ENCODE measurements at regions not wholly inside any gene's neighbourhood (a gene's known extent, or its start where the extent isn't known, plus 50 kb on each side); places are given as distances from the start of the nearest gene placed in this dataset.

DNA sequence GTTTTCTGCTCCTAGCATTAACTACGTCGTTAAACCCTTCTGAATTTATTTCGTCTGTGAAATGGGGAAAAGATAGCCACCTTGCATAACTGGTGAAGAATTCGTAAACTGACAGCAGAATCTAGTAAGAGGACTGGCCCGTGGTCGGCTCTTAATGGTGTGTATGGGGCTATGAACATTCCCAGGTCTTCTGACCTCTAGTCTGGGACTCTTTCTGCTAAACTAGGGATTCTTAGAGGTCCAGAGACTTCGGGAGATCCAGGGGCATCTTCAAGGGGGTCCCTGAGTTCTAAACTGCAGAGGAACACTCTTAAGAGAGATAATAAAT lies 231.1 kb upstream of the SERP2 start:
- TF ChIP-seq, protein P1, sequence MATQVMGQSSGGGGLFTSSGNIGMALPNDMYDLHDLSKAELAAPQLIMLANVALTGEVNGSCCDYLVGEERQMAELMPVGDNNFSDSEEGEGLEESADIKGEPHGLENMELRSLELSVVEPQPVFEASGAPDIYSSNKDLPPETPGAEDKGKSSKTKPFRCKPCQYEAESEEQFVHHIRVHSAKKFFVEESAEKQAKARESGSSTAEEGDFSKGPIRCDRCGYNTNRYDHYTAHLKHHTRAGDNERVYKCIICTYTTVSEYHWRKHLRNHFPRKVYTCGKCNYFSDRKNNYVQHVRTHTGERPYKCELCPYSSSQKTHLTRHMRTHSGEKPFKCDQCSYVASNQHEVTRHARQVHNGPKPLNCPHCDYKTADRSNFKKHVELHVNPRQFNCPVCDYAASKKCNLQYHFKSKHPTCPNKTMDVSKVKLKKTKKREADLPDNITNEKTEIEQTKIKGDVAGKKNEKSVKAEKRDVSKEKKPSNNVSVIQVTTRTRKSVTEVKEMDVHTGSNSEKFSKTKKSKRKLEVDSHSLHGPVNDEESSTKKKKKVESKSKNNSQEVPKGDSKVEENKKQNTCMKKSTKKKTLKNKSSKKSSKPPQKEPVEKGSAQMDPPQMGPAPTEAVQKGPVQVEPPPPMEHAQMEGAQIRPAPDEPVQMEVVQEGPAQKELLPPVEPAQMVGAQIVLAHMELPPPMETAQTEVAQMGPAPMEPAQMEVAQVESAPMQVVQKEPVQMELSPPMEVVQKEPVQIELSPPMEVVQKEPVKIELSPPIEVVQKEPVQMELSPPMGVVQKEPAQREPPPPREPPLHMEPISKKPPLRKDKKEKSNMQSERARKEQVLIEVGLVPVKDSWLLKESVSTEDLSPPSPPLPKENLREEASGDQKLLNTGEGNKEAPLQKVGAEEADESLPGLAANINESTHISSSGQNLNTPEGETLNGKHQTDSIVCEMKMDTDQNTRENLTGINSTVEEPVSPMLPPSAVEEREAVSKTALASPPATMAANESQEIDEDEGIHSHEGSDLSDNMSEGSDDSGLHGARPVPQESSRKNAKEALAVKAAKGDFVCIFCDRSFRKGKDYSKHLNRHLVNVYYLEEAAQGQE (IDR thresholded peaks at IDR 0.05; ENCODE audit: low read depth), result no peak
- TF ChIP-seq ZBTB7A (IDR thresholded peaks at IDR 0.05; ENCODE audit: low read depth) (no peak), EGR1 (IDR thresholded peaks at IDR 0.05) (no peak), TAF1 (IDR thresholded peaks at IDR 0.05; ENCODE audit: low read depth) (no peak), TEAD4 (IDR thresholded peaks at IDR 0.05) (no peak), NFIC (IDR thresholded peaks at IDR 0.05) (no peak), FOXM1 (IDR thresholded peaks at IDR 0.05; ENCODE audit: borderline replicate concordance, low read depth) (no peak), CEBPB (IDR thresholded peaks at IDR 0.05) (no peak), YY1 (IDR thresholded peaks at IDR 0.05; ENCODE audit: low read depth) (no peak), TCF12 (IDR thresholded peaks at IDR 0.05; ENCODE audit: low read depth) (no peak), RAD21 (IDR thresholded peaks at IDR 0.05; ENCODE audit: low read depth) (no peak), CREB1 (IDR thresholded peaks at IDR 0.05; ENCODE audit: low read depth) (no peak), EP300 (IDR thresholded peaks at IDR 0.05; ENCODE audit: borderline replicate concordance) (no peak)
- TF ChIP-seq, protein P2, sequence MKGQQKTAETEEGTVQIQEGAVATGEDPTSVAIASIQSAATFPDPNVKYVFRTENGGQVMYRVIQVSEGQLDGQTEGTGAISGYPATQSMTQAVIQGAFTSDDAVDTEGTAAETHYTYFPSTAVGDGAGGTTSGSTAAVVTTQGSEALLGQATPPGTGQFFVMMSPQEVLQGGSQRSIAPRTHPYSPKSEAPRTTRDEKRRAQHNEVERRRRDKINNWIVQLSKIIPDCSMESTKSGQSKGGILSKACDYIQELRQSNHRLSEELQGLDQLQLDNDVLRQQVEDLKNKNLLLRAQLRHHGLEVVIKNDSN (IDR thresholded peaks at IDR 0.05), result no peak
- TF ChIP-seq, protein P3, sequence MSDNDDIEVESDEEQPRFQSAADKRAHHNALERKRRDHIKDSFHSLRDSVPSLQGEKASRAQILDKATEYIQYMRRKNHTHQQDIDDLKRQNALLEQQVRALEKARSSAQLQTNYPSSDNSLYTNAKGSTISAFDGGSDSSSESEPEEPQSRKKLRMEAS (IDR thresholded peaks at IDR 0.05), result no peak

DNA sequence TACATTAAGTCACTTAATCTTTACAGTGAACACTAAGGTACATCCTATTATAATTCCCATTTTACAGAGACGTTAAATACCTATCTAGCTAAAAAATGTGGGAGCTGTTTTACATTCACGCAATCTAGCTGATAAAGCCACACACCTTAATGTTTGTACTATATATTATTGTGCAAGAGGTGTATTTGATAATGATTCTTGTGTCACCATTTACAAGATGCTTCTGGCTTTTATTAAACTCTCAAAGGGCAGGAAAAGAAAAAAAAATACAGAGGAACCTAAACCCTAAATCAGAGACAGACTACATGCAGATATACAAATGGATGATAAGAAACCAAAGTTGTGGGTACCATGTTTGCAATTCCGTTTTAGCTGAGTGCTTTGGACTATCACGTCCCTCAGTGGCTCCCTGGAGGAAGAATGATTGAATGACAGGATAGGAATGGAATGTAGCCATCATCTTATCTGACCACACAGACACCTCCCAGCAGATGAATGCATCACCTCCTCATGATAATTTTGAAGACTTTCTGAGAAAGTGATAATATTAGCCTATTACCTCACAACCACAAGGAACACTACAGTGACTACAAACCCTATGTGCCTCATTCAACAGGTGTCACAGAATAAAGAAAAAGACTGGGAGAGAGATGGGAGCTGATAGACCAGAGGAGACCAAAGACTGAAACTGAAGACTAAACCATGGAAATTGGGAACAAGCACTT lies 230.5 kb upstream of the SERP2 start:
- no peak for TF ChIP-seq RAD21 (IDR thresholded peaks at IDR 0.05; ENCODE audit: low read depth)
- no peak for TF ChIP-seq EGR1 (IDR thresholded peaks at IDR 0.05)
- TF ChIP-seq YY1 (IDR thresholded peaks at IDR 0.05; ENCODE audit: low read depth), result no peak
- no peak for TF ChIP-seq CEBPB (IDR thresholded peaks at IDR 0.05)
- TF ChIP-seq, protein P3 (IDR thresholded peaks at IDR 0.05), result no peak
- TF ChIP-seq FOXM1 (IDR thresholded peaks at IDR 0.05; ENCODE audit: borderline replicate concordance, low read depth), result no peak

DNA sequence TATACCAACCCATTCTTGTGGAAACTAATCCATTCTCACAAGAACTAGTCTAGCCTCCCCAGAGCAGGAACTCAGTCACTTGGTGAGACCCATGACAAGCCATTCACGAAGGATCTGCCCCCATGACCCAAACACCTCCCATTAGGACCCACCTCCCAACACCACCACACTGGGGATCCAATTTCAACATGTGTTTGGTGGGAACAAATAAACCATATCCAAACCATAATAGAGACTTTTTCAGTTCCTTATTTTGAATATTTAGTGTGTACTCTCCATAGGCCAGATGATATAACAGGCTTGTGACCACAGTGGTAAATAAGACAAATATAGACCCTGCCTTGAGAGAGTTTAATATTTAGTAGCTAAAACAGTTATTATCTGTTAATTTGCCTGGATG lies 227.5 kb upstream of the SERP2 start:
- TF ChIP-seq, protein P1 (IDR thresholded peaks at IDR 0.05; ENCODE audit: low read depth), result no peak
- TF ChIP-seq TEAD4 (IDR thresholded peaks at IDR 0.05) (no peak), YY1 (IDR thresholded peaks at IDR 0.05; ENCODE audit: low read depth) (no peak), TAF1 (IDR thresholded peaks at IDR 0.05; ENCODE audit: low read depth) (no peak), EGR1 (IDR thresholded peaks at IDR 0.05) (no peak), EP300 (IDR thresholded peaks at IDR 0.05; ENCODE audit: borderline replicate concordance) (no peak), NFIC (IDR thresholded peaks at IDR 0.05) (no peak), CEBPB (IDR thresholded peaks at IDR 0.05) (no peak), RAD21 (IDR thresholded peaks at IDR 0.05; ENCODE audit: low read depth) (no peak)
- TF ChIP-seq, protein P2 (IDR thresholded peaks at IDR 0.05), result no peak

DNA sequence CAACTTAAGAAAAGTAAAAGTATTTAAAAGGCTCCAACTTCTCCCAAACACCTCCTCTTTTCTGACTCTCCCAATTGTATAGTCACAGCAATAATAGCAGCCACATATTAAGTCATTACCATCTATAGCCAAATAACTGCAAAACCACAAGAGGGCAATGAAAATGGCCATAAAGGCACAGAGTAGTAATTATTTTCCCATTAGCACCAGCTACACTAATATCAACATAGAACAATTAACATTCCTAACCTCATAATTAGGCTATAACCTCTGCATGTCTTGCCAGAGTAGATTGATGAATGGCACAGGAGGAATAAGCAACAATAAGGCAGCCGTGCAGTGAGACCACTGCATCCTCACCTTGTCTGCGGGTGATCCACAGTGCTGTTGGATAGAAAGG lies 226.4 kb upstream of the SERP2 start:
- TF ChIP-seq, protein P2 (IDR thresholded peaks at IDR 0.05), result no peak
- TF ChIP-seq NFIC (IDR thresholded peaks at IDR 0.05) (no peak), CEBPB (IDR thresholded peaks at IDR 0.05) (no peak), CREB1 (IDR thresholded peaks at IDR 0.05; ENCODE audit: low read depth) (no peak), RAD21 (IDR thresholded peaks at IDR 0.05; ENCODE audit: low read depth) (no peak), TCF12 (IDR thresholded peaks at IDR 0.05; ENCODE audit: low read depth) (no peak), YY1 (IDR thresholded peaks at IDR 0.05; ENCODE audit: low read depth) (no peak), EP300 (IDR thresholded peaks at IDR 0.05; ENCODE audit: borderline replicate concordance) (no peak), FOXM1 (IDR thresholded peaks at IDR 0.05; ENCODE audit: borderline replicate concordance, low read depth) (no peak)
- TF ChIP-seq, protein P1 (IDR thresholded peaks at IDR 0.05; ENCODE audit: low read depth), result no peak
